ENCODE measurements at regions not wholly inside any gene's neighbourhood (a gene's known extent, or its start where the extent isn't known, plus 50 kb on each side); places are given as distances from the start of the nearest gene placed in this dataset.

DNA sequence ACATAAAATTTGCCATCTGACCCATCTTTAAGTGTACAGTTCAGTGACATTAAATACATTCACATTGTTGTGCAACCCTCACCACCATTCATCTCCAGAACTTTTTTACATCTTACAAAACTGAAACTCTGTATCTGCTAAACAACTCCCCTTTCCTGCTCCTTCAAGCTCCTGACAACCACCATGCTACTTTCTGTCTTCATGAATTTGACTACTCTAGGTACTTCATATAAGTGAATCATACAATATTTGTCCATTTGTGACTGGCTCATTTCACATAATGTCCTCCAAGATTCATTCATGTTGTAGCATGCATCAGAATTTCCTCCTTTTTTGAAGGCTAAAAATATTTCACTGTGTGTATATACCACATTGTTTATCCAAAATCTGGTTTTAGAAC, 86.9 kb upstream of the SMLR1 start:
- CTCF ChIA-PET: no interaction called here
- Mint-ChIP-seq H3K4me3 (ENCODE audit: low read depth, unreplicated experiment) (no peak overlapping the region), H3K27ac (ENCODE audit: unreplicated experiment) (no peak overlapping the region), H3K9me3 (ENCODE audit: low read depth, unreplicated experiment) (no peaks in the 10 kb centered on the region), H3K27me3 (ENCODE audit: unreplicated experiment) (peaks cover 33% of the 10 kb centered on the region), H3K36me3 (ENCODE audit: insufficient read depth, unreplicated experiment) (no peaks in the 10 kb centered on the region), H3K4me1 (ENCODE audit: low read depth, unreplicated experiment) (no peaks in the 10 kb centered on the region)
- no peak for TF ChIP-seq CTCF (IDR thresholded peaks at IDR 0.05; ENCODE audit: unreplicated experiment)
- no TSS peak for BruUV-seq (replicated peaks)
- intact Hi-C loops (cut with micrococcal nuclease; ENCODE audit: unreplicated experiment): no loop called here
- DNase-seq: no peak

DNA sequence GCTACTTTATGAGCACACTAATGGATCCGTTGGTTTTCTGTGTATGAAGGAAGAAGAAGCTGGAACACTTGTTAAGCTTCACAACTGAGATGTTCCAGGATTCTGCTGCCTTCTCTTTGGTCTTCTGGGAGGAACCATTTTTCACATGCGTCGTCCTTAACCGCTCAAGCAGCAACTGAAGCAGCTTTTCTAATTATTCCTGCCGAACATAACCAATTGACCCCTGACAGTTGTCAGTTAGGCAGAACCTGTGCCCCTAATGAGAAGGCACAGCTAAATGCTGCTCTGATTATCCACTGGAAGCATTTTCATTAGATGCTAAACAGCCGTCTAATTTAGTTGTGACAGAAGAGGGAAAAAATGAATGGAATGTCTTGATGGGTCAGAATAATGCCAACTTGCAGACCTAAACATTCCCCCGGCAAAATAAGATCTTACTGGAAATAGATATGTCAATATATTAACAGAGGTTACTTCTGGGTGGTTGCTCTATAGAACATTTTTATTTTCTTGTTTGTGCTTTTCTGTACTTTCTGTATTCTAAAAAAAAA, 85.0 kb upstream of the SMLR1 start:
- intact Hi-C loops (cut with micrococcal nuclease; ENCODE audit: unreplicated experiment): no loop called here
- H3K27ac Mint-ChIP-seq (ENCODE audit: unreplicated experiment): no peak overlapping the region
- no peaks in the 10 kb centered on the region for H3K4me1 Mint-ChIP-seq (ENCODE audit: low read depth, unreplicated experiment)
- TF ChIP-seq CTCF (IDR thresholded peaks at IDR 0.05; ENCODE audit: unreplicated experiment): no peak
- no peaks in the 10 kb centered on the region for H3K36me3 Mint-ChIP-seq (ENCODE audit: insufficient read depth, unreplicated experiment)
- no peak for DNase-seq
- BruUV-seq (replicated peaks): no TSS peak
- H3K4me3 Mint-ChIP-seq (ENCODE audit: low read depth, unreplicated experiment): no peak overlapping the region
- H3K27me3 Mint-ChIP-seq (ENCODE audit: unreplicated experiment): peaks cover 33% of the 10 kb centered on the region
- CTCF ChIA-PET: interaction anchor here (0.6 kb wide), 1 partner anchor 10 kb away, joined by 3 read pairs; no protein-coding TSS in a partner anchor
- no peaks in the 10 kb centered on the region for H3K9me3 Mint-ChIP-seq (ENCODE audit: low read depth, unreplicated experiment)

DNA sequence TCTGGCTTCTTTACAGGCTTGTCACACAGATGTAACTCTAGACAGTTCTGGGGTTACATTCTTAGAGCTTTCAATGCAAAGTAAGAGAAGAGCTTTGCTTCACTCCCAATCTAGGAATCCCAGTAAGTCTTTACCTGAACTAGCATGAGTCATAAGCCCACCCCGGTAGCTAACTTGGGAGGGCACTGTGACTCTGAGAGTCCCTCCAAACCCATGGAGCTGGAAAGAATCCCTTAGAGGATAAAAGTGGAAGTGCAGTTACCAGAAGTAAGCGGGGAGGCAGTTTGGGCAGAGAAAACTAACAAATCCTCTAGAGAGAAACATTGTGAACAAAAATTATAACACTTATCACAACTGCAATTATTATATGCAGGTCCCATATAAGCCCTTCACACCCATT, 84.0 kb upstream of the SMLR1 start:
- no peak overlapping the region for H3K27ac Mint-ChIP-seq (ENCODE audit: unreplicated experiment)
- intact Hi-C loops (cut with micrococcal nuclease; ENCODE audit: unreplicated experiment): no loop called here
- CTCF ChIA-PET: interaction anchor here (0.6 kb wide), 2 partner anchors 147 to 1506 kb away, joined by 3 to 4 read pairs; no protein-coding TSS in a partner anchor

GRCh38 chr6:130744576-130745366, 82.4 kb upstream of the SMLR1 start:
- Mint-ChIP-seq H3K4me3 (ENCODE audit: low read depth, unreplicated experiment) (no peak overlapping the region), H3K27ac (ENCODE audit: unreplicated experiment) (no peak overlapping the region), H3K27me3 (ENCODE audit: unreplicated experiment) (peaks cover 31% of the 10 kb centered on the region), H3K36me3 (ENCODE audit: insufficient read depth, unreplicated experiment) (no peaks in the 10 kb centered on the region), H3K9me3 (ENCODE audit: low read depth, unreplicated experiment) (no peaks in the 10 kb centered on the region), H3K4me1 (ENCODE audit: low read depth, unreplicated experiment) (no peaks in the 10 kb centered on the region)
- no peak for TF ChIP-seq CTCF (IDR thresholded peaks at IDR 0.05; ENCODE audit: unreplicated experiment)
- no TSS peak for BruUV-seq (replicated peaks)
- intact Hi-C loops (cut with micrococcal nuclease; ENCODE audit: unreplicated experiment): no loop called here
- no peak for DNase-seq
- CTCF ChIA-PET: no interaction called here

More for the DNA sequence above, 84.0 kb upstream of the SMLR1 start:
- H3K4me1 Mint-ChIP-seq (ENCODE audit: low read depth, unreplicated experiment): no peaks in the 10 kb centered on the region
- TF ChIP-seq CTCF (IDR thresholded peaks at IDR 0.05; ENCODE audit: unreplicated experiment): no peak
- H3K27me3 Mint-ChIP-seq (ENCODE audit: unreplicated experiment): peaks cover 33% of the 10 kb centered on the region
- no peak overlapping the region for H3K4me3 Mint-ChIP-seq (ENCODE audit: low read depth, unreplicated experiment)
- H3K9me3 Mint-ChIP-seq (ENCODE audit: low read depth, unreplicated experiment): no peaks in the 10 kb centered on the region
- no peak for DNase-seq
- no peaks in the 10 kb centered on the region for H3K36me3 Mint-ChIP-seq (ENCODE audit: insufficient read depth, unreplicated experiment)
- no TSS peak for BruUV-seq (replicated peaks)

Measured in Calu3 (cell line).